ENCODE measurements at regions not wholly inside any gene's neighbourhood (a gene's known extent, or its start where the extent isn't known, plus 50 kb on each side); places are given as distances from the start of the nearest gene placed in this dataset.

GRCh38 chr18:46421973-46422551 lies 235.0 kb downstream of the LOXHD1 start:
- DNase-seq, result no peak
- no peaks in the 10 kb centered on the region for H3K36me3 ChIP-seq
- H3K9me3 ChIP-seq, result no peaks in the 10 kb centered on the region
- no peaks in the 10 kb centered on the region for H3K27me3 ChIP-seq
- H3K4me1 ChIP-seq, result peaks cover 0 to 6% (median 0%) of the 10 kb centered on the region in 4 donors
- H3K4me3 ChIP-seq, result no peak overlapping the region
- TF ChIP-seq, protein P1, sequence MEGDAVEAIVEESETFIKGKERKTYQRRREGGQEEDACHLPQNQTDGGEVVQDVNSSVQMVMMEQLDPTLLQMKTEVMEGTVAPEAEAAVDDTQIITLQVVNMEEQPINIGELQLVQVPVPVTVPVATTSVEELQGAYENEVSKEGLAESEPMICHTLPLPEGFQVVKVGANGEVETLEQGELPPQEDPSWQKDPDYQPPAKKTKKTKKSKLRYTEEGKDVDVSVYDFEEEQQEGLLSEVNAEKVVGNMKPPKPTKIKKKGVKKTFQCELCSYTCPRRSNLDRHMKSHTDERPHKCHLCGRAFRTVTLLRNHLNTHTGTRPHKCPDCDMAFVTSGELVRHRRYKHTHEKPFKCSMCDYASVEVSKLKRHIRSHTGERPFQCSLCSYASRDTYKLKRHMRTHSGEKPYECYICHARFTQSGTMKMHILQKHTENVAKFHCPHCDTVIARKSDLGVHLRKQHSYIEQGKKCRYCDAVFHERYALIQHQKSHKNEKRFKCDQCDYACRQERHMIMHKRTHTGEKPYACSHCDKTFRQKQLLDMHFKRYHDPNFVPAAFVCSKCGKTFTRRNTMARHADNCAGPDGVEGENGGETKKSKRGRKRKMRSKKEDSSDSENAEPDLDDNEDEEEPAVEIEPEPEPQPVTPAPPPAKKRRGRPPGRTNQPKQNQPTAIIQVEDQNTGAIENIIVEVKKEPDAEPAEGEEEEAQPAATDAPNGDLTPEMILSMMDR (IDR thresholded peaks at IDR 0.05), result no peak
- TF ChIP-seq POLR2A (IDR thresholded peaks at IDR 0.05), result no peak
- no peak overlapping the region for H3K27ac ChIP-seq

DNA sequence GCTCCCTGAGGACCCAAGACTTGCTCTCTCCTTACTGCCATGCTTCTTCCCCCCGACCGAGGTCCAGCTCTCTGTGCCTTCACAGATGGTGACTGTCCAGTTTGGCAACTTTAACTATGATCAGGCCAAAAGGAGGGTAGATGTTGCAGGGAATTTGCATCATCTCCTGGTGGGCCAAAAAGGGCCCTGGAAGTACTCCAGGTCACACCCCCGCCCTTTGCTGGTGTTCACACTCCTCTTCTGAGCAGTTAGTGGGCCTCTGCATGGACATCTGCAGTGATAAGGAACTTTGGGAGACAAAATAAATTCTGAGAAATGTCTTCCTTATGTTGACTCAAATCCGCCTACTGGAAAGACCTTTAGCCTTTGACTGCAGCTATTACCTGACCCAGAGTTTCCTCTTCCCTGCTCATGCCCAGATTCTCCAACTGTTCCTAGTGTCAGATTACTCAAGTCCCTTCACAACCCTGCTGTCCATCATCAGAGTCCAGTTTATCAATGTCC lies 234.4 kb downstream of the LOXHD1 start:
- DNase-seq, result no peak
- Histone ChIP-seq H3K36me3 (no peaks in the 10 kb centered on the region), H3K9me3 (no peaks in the 10 kb centered on the region), H3K27me3 (no peaks in the 10 kb centered on the region), H3K4me1 (peaks cover 0 to 6% (median 0%) of the 10 kb centered on the region in 4 donors), H3K4me3 (no peak overlapping the region), H3K27ac (no peak overlapping the region)
- TF ChIP-seq POLR2A (IDR thresholded peaks at IDR 0.05), result no peak
- TF ChIP-seq, protein P1 (IDR thresholded peaks at IDR 0.05), result no peak

- Histone ChIP-seq H3K36me3 (no peaks in the 10 kb centered on the region), H3K4me1 (peaks cover 0 to 6% (median 0%) of the 10 kb centered on the region in 4 donors), H3K27me3 (no peaks in the 10 kb centered on the region), H3K4me3 (no peak overlapping the region), H3K9me3 (no peaks in the 10 kb centered on the region), H3K27ac (no peak overlapping the region)
- peak in 1 of 3 donors; percentile 29 for DNase-seq
- TF ChIP-seq, protein P1 (IDR thresholded peaks at IDR 0.05), result no peak
- no peak for TF ChIP-seq POLR2A (IDR thresholded peaks at IDR 0.05)
These were observed 233.7 kb downstream of the LOXHD1 start for GRCh38 chr18:46423226-46423805.

GRCh38 chr18:46424898-46425297 lies 232.1 kb downstream of the LOXHD1 start:
- H3K36me3 ChIP-seq, result no peaks in the 10 kb centered on the region
- no peaks in the 10 kb centered on the region for H3K9me3 ChIP-seq
- no peak overlapping the region for H3K4me3 ChIP-seq
- peaks cover 0 to 6% (median 0%) of the 10 kb centered on the region in 4 donors for H3K4me1 ChIP-seq
- TF ChIP-seq, protein P1 (IDR thresholded peaks at IDR 0.05), result no peak
- no peak for TF ChIP-seq POLR2A (IDR thresholded peaks at IDR 0.05)
- H3K27me3 ChIP-seq, result no peaks in the 10 kb centered on the region
- DNase-seq, result no peak
- no peak overlapping the region for H3K27ac ChIP-seq

DNA sequence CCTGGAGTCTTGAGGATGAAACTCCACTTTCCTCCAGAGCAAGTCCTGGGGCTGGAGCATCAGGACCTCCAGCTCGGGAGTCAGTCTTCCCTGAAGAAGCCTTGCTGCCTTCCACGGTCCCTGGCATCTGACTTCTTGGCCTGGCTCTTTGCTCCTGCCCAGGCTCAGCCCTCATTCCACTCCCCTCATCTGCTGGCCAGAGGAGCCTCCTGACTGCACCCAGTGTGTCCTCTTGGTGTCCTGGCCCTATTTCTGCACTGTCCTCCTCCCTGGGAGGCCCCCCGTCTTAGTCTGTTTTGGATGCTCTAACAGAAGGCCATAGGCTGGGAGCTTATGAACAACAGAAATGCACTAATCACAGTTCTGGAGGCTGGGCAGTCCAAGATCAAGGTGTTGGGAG lies 231.5 kb downstream of the LOXHD1 start:
- H3K4me3 ChIP-seq, result no peak overlapping the region
- H3K27ac ChIP-seq, result no peak overlapping the region
- peaks cover 0 to 6% (median 0%) of the 10 kb centered on the region in 4 donors for H3K4me1 ChIP-seq
- no peaks in the 10 kb centered on the region for H3K27me3 ChIP-seq
- no peaks in the 10 kb centered on the region for H3K9me3 ChIP-seq
- TF ChIP-seq, protein P1 (IDR thresholded peaks at IDR 0.05), result no peak
- TF ChIP-seq POLR2A (IDR thresholded peaks at IDR 0.05), result no peak
- H3K36me3 ChIP-seq, result no peaks in the 10 kb centered on the region
- DNase-seq, result no peak

Measured in Peyer's patch (tissue), 4 donors.